GM18519 (cell line): ENCODE measurements at regions not wholly inside any gene's neighbourhood (a gene's known extent, or its start where the extent isn't known, plus 50 kb on each side); places are given as distances from the start of the nearest gene placed in this dataset.

ENCODE experiments used
- ATAC-seq: cut with Tn5 transposase; IDR thresholded peaks from one replicate; pipeline ENCODE4 v1.9.1; 2021; ENCODE audit warnings: mild to moderate bottlenecking, moderate library complexity; ENCODE audit not compliant: unreplicated experiment, low FRiP score

- ATAC-seq: no peak
These were observed 57.8 kb downstream of the SPATA19 start for GRCh38 chr11:133787379-133788141.

- ATAC-seq: no peak
These were observed 59.4 kb downstream of the SPATA19 start for GRCh38 chr11:133785795-133786340.

GRCh38 chr11:133784359-133784758, 61.0 kb downstream of the SPATA19 start:
- ATAC-seq: no peak

GRCh38 chr11:133782116-133782725, 63.1 kb downstream of the SPATA19 start:
- ATAC-seq: no peak

GRCh38 chr11:133778161-133778560, 67.2 kb downstream of the SPATA19 start:
- no peak for ATAC-seq

- no peak for ATAC-seq
These were observed 68.5 kb downstream of the SPATA19 start for GRCh38 chr11:133776671-133777367.

GRCh38 chr11:133762538-133762937, 82.8 kb downstream of the SPATA19 start:
- no peak for ATAC-seq

GRCh38 chr11:133753150-133753549, 92.2 kb downstream of the SPATA19 start:
- ATAC-seq: no peak

GRCh38 chr11:133749841-133750240, 95.5 kb downstream of the SPATA19 start:
- no peak for ATAC-seq

GRCh38 chr11:133747409-133747808, 97.9 kb downstream of the SPATA19 start:
- no peak for ATAC-seq

- ATAC-seq: no peak
These were observed 98.5 kb downstream of the SPATA19 start for GRCh38 chr11:133746663-133747306.

GRCh38 chr11:133745791-133746190, 99.5 kb downstream of the SPATA19 start:
- no peak for ATAC-seq

- no peak for ATAC-seq
These were observed 103.0 kb downstream of the SPATA19 start for GRCh38 chr11:133742353-133742752.

GRCh38 chr11:133740963-133741362, 104.3 kb downstream of the SPATA19 start:
- no peak for ATAC-seq

- no peak for ATAC-seq
These were observed 105.8 kb downstream of the SPATA19 start for GRCh38 chr11:133739481-133739880.

- no peak for ATAC-seq
These were observed 106.7 kb downstream of the SPATA19 start for GRCh38 chr11:133738624-133739023.

- no peak for ATAC-seq
These were observed 111.7 kb downstream of the SPATA19 start for GRCh38 chr11:133733631-133734030.

GRCh38 chr11:133732109-133732674, 113.1 kb downstream of the SPATA19 start:
- no peak for ATAC-seq

GRCh38 chr11:133727774-133728173, 117.5 kb downstream of the SPATA19 start:
- ATAC-seq: no peak

GRCh38 chr11:133726542-133726941, 118.8 kb downstream of the SPATA19 start:
- ATAC-seq: no peak
